ENCODE measurements at regions not wholly inside any gene's neighbourhood (a gene's known extent, or its start where the extent isn't known, plus 50 kb on each side); places are given as distances from the start of the nearest gene placed in this dataset.

DNA sequence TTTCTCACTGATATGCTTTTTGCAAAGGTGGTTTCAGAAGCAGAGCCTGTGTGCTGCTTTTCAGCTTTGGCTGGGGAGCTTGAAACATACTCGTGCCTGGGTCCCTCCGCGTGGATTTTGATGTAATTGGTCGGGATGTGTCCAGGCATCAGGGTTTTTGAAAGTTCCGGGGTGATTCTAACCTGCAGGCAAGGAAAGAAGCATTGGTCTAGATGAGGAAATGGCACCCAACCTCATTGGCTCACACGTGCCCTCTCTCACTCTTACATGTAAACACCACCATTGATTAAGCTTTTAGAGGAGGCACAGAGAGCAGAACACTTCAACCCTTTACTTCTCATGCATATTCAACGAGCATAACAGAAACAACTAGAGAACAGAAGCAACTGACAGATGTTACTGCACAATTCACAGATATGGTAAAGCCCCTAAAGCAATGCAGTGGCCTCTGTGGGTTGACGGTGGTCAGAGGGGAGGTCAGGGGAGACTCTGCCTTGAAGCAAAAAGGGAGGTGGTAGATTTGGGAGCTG, 112.1 kb downstream of the TLR5 start:
- TF ChIP-seq, protein P1, sequence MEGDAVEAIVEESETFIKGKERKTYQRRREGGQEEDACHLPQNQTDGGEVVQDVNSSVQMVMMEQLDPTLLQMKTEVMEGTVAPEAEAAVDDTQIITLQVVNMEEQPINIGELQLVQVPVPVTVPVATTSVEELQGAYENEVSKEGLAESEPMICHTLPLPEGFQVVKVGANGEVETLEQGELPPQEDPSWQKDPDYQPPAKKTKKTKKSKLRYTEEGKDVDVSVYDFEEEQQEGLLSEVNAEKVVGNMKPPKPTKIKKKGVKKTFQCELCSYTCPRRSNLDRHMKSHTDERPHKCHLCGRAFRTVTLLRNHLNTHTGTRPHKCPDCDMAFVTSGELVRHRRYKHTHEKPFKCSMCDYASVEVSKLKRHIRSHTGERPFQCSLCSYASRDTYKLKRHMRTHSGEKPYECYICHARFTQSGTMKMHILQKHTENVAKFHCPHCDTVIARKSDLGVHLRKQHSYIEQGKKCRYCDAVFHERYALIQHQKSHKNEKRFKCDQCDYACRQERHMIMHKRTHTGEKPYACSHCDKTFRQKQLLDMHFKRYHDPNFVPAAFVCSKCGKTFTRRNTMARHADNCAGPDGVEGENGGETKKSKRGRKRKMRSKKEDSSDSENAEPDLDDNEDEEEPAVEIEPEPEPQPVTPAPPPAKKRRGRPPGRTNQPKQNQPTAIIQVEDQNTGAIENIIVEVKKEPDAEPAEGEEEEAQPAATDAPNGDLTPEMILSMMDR (IDR thresholded peaks at IDR 0.05), result no peak
- TF ChIP-seq CHD2 (IDR thresholded peaks at IDR 0.05; ENCODE audit: low read length, partially characterized antibody) (no peak), RAD21 (conservative IDR thresholded peaks at IDR 0.05 in 1 of 2, IDR thresholded peaks at IDR 0.05 in 1 of 2) (no peak), ZFP36 (IDR thresholded peaks at IDR 0.05; ENCODE audit: borderline replicate concordance, partially characterized antibody) (no peak), PHF8 (IDR thresholded peaks at IDR 0.05; ENCODE audit: borderline replicate concordance, low read depth) (no peak), NPAS2 (CRISPR knock-in tag; IDR thresholded peaks at IDR 0.05; ENCODE audit: borderline replicate concordance) (no peak), MYC (IDR thresholded peaks at IDR 0.05; ENCODE audit: borderline replicate concordance, low read length) (no peak), ESRRA (IDR thresholded peaks at IDR 0.05; ENCODE audit: borderline replicate concordance, low read length) (no peak), BHLHE40 (IDR thresholded peaks at IDR 0.05; ENCODE audit: low read depth, low read length) (no peak)
- TF ChIP-seq, protein P2, sequence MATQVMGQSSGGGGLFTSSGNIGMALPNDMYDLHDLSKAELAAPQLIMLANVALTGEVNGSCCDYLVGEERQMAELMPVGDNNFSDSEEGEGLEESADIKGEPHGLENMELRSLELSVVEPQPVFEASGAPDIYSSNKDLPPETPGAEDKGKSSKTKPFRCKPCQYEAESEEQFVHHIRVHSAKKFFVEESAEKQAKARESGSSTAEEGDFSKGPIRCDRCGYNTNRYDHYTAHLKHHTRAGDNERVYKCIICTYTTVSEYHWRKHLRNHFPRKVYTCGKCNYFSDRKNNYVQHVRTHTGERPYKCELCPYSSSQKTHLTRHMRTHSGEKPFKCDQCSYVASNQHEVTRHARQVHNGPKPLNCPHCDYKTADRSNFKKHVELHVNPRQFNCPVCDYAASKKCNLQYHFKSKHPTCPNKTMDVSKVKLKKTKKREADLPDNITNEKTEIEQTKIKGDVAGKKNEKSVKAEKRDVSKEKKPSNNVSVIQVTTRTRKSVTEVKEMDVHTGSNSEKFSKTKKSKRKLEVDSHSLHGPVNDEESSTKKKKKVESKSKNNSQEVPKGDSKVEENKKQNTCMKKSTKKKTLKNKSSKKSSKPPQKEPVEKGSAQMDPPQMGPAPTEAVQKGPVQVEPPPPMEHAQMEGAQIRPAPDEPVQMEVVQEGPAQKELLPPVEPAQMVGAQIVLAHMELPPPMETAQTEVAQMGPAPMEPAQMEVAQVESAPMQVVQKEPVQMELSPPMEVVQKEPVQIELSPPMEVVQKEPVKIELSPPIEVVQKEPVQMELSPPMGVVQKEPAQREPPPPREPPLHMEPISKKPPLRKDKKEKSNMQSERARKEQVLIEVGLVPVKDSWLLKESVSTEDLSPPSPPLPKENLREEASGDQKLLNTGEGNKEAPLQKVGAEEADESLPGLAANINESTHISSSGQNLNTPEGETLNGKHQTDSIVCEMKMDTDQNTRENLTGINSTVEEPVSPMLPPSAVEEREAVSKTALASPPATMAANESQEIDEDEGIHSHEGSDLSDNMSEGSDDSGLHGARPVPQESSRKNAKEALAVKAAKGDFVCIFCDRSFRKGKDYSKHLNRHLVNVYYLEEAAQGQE (IDR thresholded peaks at IDR 0.05), result no peak
- TF ChIP-seq, protein P3, sequence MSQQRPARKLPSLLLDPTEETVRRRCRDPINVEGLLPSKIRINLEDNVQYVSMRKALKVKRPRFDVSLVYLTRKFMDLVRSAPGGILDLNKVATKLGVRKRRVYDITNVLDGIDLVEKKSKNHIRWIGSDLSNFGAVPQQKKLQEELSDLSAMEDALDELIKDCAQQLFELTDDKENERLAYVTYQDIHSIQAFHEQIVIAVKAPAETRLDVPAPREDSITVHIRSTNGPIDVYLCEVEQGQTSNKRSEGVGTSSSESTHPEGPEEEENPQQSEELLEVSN (IDR thresholded peaks at IDR 0.05; ENCODE audit: borderline replicate concordance, low read depth), result no peak
